COLO829 (cell line): ENCODE measurements at regions not wholly inside any gene's neighbourhood (a gene's known extent, or its start where the extent isn't known, plus 50 kb on each side); places are given as distances from the start of the nearest gene placed in this dataset.
A peak's percentile ranks its signal among the peaks of the same experiment; 100 is the strongest.

Experiments used
- DNase-seq: peaks from one replicate; pipeline ENCODE4 v3.0.0; 2012; ENCODE audit warnings: low spot score

DNA sequence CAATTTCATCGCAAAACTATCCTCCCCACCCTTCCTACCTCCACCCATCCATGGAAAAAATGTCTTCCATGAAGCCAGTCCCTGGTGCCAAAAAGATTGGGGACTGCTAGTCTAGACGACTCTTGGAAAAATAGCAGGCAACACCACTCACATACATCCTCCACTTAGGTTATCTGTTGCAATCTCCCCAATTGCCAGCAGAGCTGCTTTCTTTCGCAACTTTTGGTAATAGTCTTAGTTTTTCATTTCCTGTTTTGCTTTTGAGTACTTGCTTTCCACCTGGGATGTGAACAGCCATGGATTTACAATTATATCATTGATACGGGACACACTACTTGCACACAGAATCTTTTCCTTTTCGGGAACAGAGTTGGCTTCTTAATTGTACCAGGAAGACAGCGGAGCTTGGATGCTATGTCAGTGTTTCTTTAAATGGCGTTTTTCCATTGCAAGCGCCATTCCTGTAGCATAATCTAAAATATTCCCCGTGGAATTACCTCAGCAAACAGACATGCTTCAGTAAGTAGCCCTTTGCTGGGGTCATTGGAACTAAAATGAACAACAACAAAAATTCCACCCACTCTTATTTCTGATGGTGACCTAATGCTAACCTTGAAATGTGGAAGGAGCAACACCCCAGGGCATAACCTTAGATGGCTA lies 183.3 kb upstream of the ADGRL2 start:
- DNase-seq: peak; percentile 12

DNA sequence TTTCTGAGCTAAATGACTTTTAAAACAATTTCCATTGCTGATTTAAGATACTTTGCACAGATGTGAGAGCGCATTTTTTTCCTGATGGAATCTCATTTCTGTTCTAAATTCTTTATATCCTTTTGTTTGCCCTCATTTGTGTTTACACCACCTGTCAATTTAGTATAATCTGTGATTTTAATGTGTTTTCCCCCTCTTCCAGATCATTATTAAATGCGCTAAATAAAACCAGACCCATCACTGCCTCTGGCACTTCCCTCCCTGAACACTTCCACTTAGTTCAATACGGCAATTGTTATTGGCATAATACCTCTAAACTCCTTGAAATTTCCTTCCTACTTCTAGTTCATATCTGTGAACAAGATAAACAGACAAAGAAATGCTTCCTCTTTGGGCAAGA lies 186.9 kb upstream of the ADGRL2 start:
- DNase-seq: no peak

DNA sequence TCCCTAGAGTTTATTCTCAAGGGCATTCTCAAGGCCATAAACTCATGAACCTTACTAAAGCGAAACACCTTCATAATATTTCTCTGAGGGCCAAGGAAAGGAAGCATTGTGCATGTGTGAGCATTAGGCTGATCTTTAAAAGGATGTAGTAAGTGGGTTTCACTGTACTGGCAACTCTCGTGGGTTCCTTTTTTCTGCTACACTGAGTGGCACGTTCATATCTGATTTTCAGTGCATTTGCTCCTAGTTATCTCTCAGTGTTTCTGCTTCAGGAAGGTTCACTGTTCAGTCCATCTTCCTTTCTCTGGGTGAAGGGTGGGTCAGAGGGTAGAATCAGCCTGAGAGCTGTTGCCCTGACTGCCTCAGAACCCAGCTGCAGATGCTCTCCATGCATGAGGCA lies 192.8 kb upstream of the ADGRL2 start:
- DNase-seq: no peak

DNA sequence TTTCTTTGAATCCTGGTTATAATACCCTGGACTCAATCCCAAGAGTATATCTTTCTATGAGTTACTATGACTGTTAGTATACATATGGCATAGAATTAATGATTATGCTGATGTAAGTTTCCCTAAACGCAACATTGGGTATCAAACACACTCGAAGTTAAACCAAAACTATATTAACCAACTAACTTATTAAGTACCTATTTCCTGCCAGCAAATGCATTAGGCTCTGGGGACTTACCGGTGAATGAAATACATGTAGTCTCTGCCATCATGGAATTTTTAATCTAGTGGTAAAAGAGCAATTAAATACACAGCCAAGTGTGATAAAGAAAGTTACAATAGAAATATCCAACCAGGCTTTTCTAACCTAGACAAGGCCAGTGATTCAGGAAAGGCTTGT lies 193.6 kb upstream of the ADGRL2 start:
- DNase-seq: no peak

DNA sequence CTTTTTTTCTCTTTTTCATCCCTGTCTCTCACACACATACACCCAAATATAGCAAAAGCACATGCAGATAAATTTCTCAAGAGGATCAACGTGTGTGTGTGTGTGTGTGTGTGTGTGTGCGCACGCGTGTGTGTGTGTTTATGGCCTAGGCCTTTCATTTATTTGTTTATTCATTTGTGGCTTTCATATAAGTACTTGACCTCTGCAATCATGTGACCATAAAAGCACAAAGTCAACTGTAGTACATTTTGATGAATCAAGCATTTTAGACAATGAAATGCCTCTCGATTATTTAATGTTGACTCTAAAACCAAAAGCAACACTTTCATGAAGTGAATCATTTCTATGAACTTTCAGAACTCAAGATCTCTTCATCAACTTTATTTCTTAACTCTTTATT lies 194.1 kb upstream of the ADGRL2 start:
- DNase-seq: no peak

DNA sequence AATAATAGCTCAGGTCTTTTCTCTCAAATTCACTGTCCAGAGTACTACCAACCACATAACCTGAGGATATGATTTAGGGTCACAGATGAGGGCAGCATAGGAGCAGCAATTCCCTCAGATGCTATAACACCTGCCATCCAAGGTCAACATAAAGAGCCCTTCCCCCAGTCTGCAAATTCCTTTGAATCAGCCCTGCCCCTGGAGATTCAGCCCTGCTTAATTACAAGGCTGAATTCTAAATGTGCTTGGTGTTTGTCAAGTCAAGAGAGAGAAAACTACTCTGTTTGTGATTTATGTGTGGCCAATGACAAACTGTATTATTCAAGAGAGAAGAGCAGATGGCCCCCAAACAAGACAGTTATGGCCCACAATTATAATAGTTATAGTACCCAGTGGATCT lies 195.7 kb upstream of the ADGRL2 start:
- no peak for DNase-seq

DNA sequence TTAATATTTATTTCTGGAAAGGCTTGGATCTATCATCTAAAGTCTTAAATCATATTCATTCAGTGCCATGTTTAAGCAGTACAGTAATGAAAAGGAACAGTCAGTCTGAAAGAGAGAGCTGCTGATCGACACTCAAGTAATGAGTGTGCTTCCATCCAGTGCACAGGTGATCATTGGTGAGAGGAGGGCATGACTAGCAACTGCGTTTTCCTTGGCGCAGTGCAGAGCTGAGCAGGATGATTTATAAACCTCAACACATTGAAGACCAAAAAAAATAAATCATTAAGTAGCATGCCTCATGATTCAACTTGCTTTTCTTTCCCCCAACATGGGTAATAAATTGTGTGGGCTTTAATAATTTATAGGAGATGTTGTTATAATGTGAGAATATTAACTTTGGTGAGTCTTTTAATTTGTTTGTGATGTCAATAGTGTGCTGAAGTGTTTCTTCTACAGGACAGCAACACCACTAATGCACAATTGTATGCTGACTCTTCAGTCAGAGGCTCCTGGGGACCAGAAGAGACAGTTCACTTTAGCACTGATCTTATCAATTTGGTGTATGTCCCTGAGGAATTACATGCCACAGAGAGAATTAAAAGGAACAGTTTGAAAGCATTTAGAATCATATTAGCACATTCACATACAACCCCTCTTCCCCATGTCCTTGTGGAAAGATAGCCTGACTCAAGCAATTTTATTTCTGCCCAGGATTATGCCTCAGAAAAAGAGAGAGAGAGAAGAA lies 199.7 kb upstream of the ADGRL2 start:
- DNase-seq: no peak

DNA sequence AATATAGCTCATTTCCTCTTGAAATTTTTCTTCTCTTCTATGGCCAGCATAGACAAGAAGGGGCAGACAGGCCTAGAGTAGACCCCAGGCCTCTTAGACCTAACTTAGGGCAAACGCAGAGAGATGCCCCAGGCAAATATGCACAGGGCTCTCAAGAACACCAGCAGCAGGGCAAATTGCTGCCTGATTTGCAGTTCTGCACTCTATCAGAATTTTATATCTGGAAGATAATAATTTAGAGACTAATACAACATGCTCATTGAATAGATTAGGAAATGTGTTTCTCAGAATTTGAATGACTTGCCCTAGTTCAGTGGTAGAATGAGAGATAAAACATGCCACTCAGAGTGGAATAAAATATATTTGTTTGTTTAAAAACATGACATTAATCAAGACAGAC lies 200.4 kb upstream of the ADGRL2 start:
- DNase-seq: no peak

DNA sequence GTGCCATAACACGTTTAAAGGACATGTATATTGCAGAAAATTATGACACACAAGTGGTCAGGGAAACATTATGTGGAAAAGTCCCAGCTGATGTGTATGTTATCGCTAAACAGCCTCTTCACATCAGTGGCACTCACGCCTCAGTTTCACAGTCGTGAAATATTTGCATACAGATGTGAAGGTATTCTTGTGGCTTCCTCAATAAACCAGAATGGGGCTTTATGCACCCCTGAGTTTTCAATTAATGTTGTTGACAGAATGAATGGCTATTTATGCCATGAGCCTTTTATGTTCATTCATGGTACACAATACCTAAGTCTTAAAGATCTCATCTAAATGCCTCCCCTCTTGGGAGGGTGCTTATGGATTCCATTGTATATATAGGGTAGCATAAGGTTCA lies 202.1 kb upstream of the ADGRL2 start:
- DNase-seq: no peak

DNA sequence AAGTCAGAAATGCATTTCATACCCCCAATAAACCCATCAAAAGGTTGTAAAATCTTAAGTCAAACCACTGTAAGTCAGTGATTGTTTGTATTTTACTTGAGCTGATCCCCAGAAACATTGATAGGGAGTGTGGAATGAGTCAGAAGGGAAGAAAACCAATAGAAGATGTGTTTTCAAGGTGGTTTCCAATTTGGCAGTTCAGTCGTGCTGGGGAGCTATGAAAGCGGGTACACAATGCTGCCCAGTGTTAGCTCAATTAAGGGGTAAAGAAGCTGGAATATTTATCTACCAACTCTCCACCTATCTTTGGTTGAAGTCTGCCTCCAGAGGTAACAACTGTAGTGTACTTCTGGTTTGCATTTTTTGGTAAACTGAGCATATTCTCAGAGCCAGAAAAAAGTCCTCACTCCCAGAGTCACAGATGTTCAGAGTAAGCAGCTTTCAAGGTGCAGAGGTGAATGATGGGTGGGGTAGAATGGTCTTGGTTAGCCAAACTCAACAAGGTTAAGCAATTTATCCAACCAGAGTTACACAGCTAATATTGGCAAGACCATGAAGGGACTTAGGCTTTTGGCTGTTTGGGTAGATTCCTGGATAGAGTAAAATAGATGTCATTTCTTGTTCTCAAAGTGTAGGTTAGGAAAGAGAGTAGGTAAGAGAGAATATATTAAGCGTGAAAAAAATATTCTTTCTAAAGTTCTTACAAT lies 202.9 kb upstream of the ADGRL2 start:
- no peak for DNase-seq

DNA sequence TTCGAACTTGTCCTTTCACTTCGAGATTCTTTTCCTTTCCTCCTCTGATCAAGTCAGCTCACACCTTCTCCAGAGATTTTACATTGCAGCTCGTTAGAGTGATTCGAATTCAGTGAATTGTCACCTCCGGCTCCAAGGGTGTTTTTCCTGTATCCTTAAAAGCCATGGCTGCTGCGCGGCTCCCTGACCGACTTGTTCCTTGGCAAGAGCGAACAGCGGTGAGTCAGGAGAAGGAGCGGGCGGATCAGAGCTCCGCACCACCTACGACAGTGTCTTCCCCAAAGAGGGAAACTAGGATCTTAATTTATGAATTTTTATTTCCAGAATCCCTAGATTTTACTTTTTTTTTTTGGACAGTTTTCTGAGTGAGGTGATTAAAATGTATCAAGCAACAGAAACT lies 204.4 kb upstream of the ADGRL2 start:
- no peak for DNase-seq

DNA sequence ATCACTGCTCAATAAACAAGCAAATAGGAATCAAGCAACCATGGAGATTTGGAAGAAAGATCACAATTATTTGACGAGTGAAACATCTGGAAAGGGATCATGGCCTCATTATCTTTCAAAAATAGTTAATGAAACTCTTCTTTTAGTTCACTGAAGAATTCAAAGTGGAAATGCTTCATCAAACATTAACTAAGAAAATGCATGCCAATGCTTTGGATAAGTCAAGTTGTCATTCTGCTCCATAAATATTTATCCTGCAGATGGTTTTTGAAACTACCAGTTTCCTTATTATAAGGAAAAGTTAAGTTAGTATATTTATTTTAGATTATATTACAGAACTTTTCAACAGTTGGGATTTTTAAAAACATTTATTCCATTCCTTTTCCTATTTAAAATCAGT lies 206.5 kb upstream of the ADGRL2 start:
- no peak for DNase-seq

DNA sequence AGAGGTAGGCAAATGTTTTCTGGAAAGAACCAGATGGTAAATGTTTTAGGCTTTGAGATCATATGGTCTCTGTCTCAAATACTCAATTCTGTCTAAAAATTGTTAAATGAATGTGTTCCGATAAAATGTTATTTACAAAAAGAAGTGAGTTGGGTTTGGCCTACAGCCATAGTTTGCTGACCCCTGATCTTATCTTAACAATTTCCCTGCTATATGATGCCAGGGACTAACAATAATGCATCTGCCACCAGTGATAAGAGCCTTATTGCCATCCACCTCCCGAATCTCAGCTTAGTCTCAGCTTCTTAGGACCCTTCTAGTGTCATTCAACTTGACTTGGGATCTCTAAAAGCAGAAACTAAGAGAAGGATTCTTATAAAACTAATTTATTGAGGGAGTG lies 208.5 kb upstream of the ADGRL2 start:
- DNase-seq: no peak

DNA sequence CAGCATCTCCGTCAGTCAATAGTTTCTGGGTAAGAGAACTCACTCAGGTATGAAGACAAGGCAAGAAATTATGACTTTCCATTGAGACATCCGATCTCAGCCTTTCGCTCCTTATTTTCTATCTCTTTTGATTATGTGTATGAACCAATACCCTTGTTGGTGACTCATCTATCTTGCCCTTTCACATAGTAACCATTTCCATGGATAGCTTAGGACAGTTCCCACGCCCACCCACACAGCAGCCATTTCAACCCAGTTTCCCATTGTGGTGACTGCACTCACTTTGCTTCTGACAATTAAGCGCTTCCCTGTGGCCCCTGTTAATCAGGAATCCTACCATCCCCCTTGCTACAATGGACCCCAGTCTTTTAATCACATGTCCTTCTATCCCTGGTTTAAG lies 210.6 kb upstream of the ADGRL2 start:
- DNase-seq: peak; percentile 58

DNA sequence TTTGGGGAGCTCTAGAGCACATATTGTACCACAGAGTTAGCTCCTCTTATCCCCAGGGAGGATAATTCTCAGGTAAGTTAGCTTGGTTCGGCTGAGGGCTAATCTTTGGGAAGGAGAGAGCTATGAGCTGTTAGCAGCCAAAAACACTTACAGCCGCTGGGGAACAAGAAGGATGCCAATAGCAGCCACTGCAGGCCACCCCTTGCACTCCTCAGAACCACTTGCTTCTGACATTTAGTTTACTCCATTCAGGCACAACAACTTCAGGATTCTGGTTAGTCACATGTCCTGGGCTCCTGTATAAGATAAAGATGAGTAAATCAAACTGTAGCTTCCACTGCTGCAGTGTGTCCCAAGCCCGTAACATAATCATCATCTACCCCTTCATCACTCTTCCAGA lies 212.6 kb upstream of the ADGRL2 start:
- DNase-seq: no peak

DNA sequence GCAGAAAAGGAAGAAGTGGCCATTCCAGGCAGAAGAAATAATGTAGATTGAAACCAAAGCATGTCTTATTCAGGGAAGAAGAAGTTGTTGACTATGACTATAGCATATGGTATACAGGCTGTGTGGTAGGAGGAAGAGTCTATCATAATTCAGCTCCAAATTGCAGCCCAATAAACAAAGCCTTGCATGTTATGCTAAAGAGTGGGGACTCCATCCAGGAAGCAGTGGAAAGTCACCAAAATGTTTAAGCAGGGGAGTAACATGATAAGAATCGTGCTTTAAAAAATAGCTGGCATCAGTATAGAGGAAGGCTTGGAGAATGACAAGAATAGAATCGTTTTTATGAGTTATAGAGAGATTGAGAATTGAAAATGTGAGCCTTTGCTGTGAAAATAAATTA lies 213.3 kb upstream of the ADGRL2 start:
- DNase-seq: no peak

DNA sequence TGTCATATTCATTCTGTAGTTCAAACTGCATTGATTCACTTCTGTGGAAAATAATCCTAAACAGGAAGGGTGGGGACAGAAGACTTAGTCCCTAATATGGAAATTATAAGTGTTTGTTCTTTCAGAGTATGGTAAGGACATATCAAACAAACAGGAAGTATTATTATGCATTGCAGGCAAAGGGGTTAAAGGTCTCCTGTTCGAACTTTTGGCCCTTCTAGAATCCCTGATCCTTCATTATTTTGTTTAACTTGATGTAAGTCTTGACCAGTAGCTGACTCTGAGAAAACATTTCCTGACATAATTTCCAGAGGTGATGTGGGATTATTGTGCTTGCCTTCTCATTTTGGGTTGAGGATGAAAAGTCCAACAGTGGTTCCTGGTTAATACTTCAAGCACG lies 215.4 kb upstream of the ADGRL2 start:
- no peak for DNase-seq

DNA sequence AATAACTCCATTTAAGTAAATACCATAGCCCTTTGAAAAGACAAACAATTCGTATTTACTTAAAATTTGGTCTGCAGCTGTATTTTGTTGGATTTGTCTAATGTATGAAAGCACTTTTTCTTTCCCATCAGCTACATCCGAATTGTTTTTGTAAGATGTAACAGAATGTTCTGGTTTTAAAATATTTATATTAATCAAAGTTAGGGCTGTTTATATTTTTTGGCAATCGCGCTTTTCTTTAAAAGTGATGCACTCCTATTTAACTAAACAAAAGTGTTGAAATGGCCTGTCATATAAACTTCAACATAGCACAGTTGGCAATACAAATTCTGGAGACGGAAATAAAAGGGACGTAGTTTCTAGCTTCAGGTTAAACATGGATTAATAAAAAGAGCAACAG lies 216.3 kb upstream of the ADGRL2 start:
- no peak for DNase-seq

DNA sequence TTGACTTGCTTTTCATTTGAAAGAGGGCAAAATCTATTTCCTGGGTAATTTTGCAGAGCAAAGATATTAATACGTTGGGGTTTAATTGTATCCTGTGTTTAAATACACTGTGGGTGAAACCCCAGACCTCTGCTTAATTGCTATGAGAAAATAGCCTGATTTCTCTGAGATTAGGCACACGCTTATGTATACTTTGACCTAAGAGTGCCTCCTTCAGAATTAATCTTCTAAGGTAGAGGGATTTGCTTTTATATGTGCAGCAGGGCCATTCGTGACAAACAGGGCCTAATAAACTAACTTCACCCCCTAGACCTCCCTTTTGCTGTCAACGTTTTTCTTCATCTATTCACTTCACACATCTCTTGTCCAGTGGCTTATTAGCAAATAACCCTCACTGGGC lies 216.9 kb upstream of the ADGRL2 start:
- no peak for DNase-seq

DNA sequence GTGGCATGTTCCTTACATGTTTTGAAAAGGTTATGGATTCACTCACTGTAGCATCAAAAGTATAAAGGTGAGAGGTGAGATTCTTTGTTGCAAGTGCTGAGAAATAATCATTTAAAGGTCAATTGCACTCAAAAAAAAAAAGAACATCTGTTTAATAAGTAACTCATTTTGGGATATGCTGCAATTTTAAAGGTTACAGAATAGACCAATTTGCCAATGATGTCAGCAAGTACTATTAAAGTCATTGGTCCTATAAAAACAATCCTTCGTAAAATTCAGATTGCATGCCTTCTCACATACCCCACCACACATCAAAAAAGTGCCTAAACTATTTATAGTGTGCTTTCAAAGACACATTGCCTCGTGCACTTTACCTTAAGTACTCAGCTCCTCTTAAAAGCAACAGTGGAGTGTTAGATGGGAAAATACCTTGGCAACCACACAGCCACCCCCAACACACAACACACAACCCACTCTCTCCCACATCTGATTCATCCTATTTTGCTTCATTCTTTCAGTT lies 218.2 kb upstream of the ADGRL2 start:
- DNase-seq: no peak

DNA sequence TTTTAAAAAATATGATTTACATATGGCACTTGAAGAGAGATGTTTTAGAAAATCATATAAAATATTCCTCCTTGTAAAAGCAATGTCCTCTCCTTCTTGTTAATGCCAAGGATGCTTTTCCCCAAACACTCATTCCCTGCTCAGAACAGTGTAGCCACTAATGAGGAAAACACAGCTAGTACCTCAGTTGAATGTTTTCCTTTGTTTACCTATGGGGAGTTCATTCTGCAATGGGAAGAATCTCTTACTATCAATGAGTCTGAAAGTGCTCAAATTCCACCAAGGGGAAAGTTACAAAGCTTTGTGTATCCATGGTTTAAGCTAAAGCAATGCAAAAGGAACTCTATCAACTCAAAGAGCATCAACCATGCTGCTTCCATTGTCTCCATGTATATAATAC lies 221.9 kb upstream of the ADGRL2 start:
- no peak for DNase-seq

DNA sequence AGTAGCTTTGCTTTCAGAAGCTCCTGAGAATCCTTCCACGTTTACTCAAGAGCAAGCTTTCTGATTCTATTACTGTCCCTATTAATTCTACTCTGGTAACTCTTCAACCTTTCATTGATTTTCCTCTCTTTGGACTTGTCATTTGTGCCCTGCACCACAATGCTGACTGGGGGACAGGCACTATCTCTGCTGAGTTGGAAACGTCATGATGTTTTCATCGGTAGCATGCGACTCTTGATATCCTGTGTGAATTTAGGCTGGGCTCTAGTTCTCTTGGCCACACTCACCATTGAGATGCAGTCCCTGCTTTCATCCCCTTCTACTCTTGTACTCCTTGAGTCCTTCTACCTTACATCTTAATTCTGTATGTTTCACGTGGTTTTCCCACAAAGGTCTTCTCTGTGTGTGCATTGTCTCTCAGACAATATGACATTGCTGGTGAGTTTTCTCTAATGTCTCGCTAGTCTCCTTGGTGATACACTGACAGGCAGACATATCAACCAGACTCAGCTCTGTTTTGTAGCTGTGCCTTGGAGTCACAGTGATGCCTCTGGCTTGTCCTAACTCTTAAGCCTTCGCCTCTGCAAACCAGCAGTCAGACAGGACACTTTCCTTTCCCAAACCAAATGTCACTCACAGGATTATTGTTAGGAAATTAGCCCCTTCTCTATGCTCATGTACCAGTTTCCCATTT lies 223.6 kb upstream of the ADGRL2 start:
- no peak for DNase-seq

DNA sequence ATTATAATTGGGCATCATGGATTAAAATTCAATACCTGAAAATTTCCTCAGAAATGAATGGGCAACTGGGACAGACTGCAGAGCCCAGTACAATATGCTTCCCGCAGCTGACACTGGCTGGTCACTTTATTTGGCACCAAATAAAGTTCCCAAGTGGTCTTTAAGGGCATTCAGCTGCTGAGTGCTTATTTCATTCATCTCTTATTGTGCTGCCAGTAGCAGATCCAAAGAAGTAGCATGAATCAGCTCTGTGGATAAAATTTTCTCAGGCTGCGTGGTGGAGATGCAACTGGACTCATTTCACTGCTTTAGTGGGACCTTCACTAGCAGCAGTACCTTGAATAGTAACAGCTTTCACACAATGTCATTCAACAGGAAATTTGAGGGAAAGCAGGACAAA lies 226.3 kb upstream of the ADGRL2 start:
- no peak for DNase-seq
